ENCODE measurements at regions not wholly inside any gene's neighbourhood (a gene's known extent, or its start where the extent isn't known, plus 50 kb on each side); places are given as distances from the start of the nearest gene placed in this dataset.
"Not testable (repeated sequence)": the region's sequence is repeated elsewhere in the genome, so short reads cannot be mapped to it uniquely, and the experiment has no call there.

DNA sequence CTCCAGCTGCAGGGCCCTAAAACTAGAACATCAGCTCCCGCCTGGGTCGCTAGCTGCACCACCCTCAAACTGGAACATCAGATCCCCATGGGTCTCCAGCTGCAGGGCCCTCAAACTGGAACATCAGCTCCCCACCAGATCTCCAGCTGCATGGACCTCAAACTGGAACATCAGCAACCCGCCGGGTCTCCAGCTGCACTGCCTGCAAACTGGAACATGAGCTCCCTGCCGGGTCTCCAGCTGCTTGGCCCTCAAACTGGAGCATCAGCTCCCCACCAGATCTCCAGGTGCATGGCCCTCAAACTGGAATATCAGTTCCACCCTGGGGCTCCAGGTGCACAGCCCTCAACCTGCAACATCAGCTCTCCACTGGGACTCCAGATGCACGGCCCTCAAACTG is 82.7 kb downstream of the TFRC start:
- not testable (repeated sequence) for DNase-seq (ENCODE audit: low read depth in 2 of 2)

DNA sequence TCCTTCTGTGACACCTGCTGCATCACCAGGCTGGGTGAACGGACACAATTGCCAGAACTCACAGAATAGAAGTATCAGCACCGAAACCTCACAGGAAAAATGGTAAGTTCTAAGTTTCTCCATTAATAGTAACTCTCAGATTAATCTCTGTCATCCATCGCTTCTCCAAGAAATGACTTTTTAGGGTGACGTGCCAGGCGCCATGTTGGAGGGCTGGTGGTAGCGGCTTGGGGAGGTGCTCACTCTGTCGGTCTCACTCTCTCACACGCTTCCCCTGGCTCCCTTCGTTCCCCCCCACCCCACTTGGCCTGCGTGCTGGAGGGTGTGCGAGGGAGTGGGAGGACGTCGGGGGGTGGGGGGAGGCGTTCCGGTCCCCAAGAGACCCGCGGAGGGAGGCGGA is 85.6 kb downstream of the TFRC start:
- not testable (repeated sequence) for DNase-seq (ENCODE audit: low read depth in 2 of 2)

DNA sequence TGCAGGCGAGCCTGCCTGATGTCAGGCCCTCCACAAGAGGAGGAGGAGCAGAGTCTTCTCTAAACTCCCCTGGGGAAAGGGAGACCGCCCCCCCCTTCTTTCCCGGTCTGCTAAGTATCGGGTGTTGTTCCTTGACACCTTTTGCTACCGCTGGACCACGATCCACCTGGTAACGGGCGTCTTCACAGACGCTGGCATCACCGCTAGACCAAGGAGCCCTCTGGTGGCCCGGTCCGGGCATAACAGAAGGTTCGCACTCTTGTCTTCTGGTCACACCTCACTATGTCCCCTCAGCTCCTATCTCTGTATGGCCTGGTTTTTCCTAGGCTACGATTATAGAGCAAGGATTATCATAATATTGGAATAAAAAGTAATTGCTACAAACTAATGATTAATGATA is 86.0 kb upstream of the TNK2 start:
- DNase-seq (ENCODE audit: low read depth in 2 of 2): peak; percentile 10 to 36

DNA sequence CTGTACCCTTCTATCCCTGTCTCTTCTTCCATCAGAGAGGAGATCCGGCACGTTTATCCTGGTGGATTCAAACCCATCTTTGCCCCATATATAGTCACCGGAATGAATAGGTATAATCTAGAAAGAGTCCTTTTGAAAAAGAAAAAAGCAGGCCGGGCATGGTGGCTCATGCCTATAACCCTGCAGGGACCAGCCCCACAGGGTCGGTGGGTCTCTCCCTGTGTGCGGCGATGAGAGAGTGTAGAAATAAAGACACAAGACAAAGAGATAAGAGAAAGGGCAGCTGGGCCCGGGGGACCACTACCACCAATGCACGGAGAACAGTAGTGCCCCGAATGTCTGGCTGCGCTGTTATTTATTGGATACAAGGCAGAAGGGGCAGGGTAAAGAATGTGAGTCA is 85.3 kb upstream of the TNK2 start:
- DNase-seq (ENCODE audit: low read depth in 2 of 2): not testable (repeated sequence)

DNA sequence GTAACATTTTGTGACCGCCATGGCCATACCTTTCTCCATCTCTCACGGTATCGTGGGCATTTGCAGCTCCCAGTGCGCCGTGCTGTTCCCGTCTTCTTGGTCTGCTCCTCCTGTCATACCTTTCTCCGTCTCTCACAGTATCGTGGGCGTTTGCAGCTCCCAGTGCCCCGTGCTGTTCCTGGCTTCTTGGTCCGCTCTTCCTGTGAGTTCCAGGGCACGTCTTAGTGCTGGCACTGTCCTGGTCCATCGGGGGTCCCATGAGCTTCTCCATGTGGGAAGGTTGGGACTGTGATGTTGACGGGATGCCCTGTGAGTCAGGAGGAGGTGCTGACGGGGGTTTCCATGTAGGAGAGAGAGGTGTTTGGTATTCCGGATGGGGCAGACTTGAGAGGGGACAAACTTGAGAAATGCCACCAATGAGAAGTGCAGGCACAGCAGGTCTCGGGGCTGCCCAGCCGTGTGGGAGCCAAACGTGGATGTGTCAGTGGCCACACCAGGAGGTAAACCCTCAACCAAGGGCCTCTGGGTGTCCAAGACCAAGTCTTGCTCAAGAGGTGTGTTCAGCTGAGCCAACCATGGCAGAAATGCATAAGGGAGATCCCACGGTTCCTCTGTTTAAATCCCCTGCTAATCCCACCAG is 84.7 kb upstream of the TNK2 start:
- DNase-seq (ENCODE audit: low read depth in 2 of 2): not testable (repeated sequence)

DNA sequence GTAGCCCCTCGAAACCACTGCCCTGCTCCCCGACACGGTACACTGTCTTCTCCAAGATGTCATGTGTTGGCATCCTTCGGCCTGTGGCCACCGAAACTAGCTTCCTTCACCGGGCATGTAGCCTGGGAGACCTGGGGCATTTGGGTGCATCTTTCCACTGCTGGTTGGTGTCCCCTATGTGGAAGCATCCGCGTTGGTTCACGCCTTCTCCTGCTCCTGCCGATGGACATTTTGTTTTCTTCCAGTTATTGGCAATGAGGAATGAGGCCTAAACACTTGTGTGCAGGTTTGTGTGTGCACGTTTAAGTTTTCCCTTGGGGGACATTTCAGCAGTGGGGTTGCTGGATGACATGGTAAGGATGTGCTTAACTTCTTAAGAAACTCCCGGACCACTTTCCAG is 83.6 kb upstream of the TNK2 start:
- not testable (repeated sequence) for DNase-seq (ENCODE audit: low read depth in 2 of 2)

DNA sequence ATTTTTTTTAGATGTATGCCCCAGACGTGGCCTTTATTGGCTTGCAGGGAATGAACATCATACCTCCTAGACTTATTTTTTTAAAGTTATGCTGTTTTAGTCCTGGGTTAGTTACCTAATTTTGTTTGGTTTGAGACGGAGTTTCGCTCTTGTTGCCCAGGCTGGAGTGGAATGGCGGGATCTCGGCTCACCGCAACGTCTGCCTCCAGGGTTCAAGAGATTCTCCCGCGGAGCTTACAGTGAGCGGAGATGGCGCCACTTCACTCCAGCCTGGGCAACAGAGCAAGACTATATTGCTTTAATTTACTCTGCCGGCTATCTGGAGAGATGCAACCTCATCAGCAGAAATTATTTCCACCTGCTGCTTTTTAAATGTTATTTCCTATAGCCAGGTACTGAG is 82.9 kb upstream of the TNK2 start:
- DNase-seq (ENCODE audit: low read depth in 2 of 2): not testable (repeated sequence)

DNA sequence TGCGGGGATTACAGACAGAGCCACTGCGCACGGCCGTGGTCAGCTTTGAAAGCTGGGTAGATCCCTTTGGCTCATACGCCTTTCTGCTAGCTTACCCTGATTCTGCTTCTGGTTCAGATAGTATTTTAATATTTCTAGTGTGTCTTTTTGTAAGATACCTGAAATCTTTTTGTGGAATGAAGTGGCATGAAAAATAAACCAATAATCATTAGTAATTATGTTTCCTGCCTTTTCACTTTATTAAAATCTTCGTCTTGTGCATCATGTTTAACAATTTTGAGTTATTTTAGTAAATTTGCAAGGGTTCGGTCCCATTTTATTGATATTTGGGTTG is 82.5 kb upstream of the TNK2 start:
- not testable (repeated sequence) for DNase-seq (ENCODE audit: low read depth in 2 of 2)

DNA sequence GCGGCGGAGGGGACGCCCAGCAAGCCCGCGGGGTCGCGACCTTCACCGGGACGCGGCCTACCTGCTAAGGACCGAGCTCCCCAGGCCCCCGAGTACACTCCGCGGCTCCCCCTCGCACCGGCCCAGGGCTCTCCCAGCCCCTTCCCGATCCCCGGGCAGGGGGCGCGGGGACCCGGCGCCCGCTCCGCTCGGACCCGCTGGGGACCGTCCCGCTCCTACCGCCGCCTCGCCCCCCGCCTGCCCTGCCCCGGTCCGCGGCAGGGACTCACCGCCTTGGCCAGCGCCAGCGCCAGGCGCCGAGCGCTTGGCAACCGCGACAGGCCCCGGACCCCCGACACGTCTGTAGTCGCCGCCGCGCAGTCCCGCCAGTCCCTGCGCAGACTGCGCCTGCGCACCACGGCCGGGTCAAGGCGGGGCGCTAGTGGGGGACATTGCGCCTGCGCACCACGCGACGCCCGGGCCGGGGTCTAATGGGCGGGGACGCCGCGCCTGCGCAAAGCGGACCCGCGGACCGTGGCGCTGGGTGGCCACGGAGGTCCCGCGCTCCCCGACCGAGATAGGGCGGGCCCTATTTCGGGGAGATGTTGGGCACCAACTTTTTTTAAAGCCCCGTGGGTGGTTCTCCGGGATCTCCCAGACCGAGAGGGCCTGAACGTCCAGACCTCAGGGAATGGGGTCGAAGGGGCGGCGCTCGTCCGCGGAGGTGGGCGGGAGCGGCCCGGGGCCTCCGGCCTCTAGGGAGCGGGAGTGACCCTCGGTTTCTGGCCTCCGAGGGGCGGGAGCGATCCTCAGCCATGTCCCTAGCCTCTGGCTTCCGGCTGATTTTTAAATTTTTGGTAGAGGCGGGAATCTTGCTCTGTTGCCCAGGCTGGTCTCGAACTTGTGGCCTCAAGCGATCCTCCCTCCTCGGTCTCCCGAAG is 81.8 kb upstream of the TNK2 start:
- peak; percentile 87 to 90 for DNase-seq (ENCODE audit: low read depth in 2 of 2)

DNA sequence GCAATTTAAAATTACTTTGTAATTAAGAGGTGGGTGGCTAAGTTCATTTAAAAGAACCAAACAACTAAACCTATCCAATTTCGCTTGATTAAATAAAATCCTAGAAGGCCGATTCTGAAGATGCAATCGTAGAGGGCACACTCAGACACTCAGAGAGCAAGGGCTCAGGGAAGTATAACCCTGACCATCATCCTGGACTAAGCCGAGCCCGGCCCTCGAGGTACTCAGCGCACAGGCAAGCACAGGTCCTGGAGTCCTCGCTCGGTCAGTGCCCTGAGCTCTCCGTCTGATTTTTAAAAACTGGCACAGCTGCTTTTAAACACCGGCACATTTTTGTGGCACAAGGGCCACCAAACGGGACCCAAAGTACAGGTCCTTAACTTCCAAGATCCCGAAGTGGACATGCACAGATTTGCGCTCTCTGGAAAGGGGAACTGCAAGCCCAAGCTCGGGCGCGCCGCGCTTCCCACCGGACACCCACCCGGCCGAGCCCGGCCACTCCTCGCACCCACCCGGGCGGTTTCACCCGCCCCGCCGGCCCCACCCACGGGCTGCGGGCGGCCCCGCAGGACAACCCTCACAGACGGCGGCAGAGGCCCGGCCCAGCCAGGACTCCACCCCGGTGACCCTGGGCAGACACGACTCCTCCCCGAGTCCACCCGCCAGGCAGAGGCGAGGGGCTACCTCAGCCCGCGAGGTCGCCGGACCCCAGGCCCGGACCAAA is 81.0 kb upstream of the TNK2 start:
- DNase-seq (ENCODE audit: low read depth in 2 of 2): peak in 1 of 2 donors; percentile 5

DNA sequence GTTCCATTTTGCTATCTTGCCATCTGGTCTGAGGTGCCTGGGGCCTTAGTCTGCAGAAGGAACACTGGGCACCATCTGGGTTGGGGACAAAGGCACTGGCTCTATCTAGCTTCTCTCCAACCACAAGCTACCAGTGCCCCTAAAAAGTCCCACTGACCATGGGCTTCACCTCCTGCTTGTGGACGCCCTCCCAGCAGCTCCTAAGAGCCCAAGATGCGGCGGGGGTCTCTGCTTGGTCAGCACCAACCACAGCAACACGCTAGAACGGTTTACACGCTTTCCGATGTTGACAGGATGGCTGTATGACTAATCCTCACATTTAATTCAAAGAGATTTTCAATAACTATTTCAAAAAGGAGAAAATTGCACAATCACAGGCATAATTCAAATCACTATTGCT is 80.4 kb upstream of the TNK2 start:
- not testable (repeated sequence) for DNase-seq (ENCODE audit: low read depth in 2 of 2)

DNA sequence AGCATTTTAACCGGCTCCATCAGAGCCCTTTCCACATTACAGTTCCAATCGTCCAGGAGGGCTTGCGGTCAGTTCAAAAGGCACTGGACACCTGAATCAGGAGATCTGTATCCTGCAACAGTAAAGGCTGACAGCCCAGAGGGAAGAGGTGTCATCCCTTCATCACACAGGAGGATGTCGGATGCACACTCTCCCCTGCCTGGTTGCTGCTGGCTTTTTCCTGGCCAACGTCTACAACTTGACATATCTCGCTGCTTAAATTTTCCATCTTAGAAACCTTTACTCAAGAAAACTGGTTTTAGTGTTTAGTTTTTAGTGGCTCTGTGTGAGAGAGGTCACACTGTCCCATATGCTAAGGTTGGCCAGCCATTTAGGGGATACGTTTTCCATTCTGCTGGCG is 78.7 kb upstream of the TNK2 start:
- DNase-seq (ENCODE audit: low read depth in 2 of 2): not testable (repeated sequence)

DNA sequence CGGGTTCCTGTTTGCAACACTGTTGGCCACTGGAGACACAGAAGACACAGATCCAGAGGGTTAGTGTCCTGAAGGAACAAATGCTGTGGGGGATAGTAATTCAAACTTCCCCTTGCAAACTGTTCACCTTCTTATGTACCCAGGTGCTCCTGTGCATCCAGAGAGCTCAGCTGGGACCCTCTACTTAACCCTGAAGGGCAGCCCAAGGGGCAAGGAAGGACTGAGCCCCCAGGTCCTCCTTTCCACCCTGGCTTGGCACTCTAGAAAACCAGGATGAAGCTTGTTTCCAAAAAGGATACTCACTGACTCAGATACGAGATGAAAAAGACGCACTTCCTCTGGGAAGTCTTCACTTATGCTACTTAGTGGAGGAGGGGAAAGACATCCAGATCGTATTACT is 78.2 kb upstream of the TNK2 start:
- not testable (repeated sequence) for DNase-seq (ENCODE audit: low read depth in 2 of 2)

DNA sequence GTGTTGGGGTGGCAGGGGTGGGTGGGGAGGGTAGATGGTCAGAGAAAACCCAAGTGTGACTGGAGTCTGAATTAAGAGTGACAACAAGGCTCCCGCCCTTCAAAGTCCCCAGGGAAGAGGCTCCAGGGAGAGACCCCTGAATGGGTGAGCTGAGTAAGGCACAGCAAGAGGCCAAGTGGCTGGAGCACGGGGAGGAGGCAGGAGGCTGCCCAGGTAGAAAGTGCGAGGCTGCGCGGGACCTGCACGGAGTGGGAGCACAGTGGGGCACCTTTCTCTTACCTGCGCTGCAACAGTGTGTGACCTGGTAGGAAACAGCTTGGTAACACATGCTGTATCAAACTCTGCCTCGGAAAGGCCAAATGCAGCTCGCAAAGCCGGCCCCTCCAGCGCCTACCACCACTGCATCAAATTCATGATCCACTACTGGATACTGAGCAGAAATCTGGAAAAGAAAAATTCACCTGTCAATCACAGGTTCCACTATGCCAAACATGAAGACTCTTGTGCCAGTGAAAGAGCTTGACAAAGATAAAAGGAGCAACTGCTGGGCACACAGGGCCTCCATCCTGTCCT is 77.1 kb upstream of the TNK2 start:
- DNase-seq (ENCODE audit: low read depth in 2 of 2): not testable (repeated sequence)

DNA sequence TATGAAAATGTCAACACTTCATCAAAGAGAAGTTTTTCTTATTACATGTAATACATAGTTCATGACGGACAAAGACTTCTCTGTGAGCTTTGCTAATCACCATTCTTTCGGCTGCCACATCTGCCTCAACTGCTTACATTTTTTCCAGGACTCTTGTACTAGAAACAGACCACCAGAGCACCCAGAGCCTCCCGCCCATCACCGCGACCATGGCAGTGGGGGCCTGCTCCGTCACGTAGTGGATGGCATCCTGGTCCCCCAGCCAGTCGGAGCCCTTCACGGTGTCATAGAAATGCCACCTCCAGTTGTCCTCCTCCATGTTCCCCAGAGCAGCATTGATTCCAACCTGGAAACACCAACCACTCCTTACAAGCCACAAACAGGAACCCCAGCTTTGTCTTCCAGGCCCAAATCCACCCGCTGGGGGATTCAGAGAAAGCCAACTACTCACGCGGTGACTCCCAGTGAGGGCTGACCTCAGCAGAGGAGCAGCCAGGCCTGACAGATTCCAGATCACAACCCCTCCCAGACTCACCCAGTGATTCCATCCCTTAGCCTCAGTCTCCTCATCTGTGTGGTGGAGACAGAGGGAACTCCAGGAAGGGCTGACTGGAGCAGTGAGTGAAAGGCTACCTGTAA is 76.2 kb upstream of the TNK2 start:
- not testable (repeated sequence) for DNase-seq (ENCODE audit: low read depth in 2 of 2)

DNA sequence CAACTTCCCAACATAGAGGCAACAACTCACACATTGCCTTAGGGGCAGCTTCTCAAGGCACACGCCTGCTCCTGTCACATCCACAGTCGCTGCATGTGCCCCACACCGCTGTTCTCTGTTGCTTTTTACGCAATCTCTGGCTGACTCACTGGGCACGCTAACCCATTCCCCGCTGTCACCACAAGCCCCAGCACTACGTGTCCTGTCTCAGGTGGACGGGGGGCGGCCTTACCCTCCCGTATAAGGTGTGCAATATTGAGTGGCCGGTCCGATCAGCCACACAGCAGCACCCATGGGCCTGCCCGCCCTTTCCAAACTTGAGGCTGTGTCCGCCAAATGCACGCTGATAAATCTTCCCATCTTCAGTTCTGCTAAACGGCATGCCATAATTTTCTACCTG is 75.5 kb upstream of the TNK2 start:
- DNase-seq (ENCODE audit: low read depth in 2 of 2): not testable (repeated sequence)

DNA sequence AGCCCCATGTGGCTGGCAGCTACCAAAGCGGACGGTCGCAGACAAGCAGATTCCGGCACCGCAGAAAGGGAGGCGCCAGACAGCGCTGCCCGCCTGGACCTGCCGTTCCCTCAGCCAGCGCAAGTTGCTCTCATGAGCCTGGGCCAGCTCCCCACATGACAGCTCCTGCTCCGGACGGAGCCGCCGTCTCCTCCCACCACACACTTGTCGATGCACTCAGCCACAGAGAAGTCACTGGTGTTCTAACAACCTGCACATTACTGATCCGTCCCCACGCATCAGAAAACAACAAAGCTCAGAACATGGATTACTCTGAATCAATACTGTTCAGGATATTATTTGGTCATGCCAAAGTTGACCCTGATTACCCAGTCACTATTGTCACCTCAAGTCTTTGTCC is 74.4 kb upstream of the TNK2 start:
- DNase-seq (ENCODE audit: low read depth in 2 of 2): not testable (repeated sequence)

DNA sequence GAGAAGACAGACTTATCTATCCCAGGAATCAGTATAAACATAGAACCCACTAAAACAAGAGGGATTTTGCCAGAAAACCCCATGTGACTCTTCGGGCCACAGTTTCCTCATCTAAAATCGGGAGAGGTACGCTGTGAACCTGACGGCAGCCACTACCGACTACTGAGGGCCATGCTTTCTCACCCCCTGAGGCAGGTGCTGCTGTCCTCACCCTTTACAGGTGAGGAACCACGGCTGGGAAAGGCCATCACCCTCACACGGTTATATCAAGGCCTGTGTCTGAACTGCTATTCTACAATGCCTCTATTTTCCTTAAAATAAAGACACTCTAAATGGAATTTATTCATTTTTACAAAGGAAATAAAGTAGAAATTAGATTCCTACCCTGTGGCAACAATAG is 73.4 kb upstream of the TNK2 start:
- DNase-seq (ENCODE audit: low read depth in 2 of 2): not testable (repeated sequence)

DNA sequence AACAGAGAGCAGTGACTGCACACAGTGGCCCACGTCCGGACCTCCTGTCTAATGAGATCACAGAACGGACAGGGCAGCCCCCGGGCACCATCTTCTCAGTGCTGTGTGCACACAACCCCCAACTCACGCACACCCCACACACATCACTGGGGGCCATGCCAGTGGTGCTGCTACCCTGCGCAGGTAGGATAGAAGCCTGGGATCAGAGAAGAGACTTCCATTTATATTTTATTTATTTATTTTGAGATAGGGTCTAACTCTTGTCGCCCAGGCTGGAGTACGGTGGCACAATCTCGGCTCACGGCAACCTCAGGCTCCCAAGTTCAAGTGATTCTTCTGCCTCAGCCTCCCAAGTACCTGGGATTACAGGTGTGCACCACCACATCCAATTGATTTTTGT is 71.5 kb upstream of the TNK2 start:
- not testable (repeated sequence) for DNase-seq (ENCODE audit: low read depth in 2 of 2)

DNA sequence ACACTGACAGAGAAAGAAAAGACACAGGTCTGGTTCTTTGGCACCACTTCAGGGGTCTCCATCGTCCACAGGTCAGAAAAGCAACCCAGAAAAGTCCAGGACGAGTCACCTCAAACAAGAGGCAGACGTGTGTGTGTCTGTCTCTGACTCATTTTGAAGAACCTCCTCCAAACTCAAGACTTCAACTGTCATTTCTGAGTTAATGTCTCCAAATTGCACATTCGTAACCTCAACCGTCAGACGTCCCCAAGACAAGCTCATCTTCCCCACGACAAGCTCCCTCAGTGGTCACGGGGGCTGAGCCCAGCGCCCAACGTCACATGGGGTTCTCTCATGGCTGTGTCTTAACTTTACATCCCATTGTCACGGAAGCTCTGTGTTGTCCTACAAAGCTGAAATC is 70.2 kb upstream of the TNK2 start:
- not testable (repeated sequence) for DNase-seq (ENCODE audit: low read depth in 2 of 2)

DNA sequence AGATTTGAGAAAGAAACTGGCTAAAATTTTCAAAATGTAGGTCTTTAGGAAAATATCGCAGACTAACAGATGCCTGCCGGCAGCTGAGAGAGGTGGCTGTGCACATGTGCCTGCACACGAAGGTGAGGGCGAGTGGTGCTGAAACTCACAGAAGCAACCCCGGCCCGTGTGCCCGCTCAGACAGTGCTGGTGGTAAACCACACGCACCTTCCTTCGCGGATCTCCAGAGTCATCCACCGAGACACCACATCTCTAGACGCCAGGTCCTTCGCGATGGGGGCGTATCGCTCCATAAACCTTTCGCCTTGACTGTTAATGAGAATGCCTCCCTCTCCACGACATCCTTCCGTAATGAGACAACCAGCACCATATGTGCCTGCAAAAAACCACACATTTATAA is 68.5 kb upstream of the TNK2 start:
- not testable (repeated sequence) for DNase-seq (ENCODE audit: low read depth in 2 of 2)

DNA sequence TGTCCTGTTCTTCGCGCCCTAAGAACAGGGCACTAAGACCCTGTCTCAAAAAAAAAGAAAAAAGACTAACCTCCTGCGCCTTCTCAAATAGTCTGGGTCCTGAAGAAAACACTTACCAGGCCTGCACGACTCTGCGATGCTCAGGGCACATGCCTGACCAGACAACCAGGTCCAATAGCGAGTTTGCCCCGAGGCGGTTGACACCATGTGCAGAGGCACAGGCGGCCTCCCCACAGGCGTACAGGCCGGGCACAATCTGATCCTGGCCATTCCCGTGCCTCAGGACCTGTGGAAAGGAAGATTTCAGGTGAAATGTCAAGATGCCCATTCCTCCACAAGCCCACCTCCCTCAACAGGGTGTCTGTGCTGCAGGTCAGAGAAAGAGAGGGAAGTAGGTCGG is 65.9 kb upstream of the TNK2 start:
- not testable (repeated sequence) for DNase-seq (ENCODE audit: low read depth in 2 of 2)
